GM18519 (cell line): ENCODE measurements at regions not wholly inside any gene's neighbourhood (a gene's known extent, or its start where the extent isn't known, plus 50 kb on each side); places are given as distances from the start of the nearest gene placed in this dataset.

Experiments
- ATAC-seq: cut with Tn5 transposase; IDR thresholded peaks from one replicate; pipeline ENCODE4 v1.9.1; 2021; ENCODE audit warnings: mild to moderate bottlenecking, moderate library complexity; ENCODE audit not compliant: unreplicated experiment, low FRiP score

DNA sequence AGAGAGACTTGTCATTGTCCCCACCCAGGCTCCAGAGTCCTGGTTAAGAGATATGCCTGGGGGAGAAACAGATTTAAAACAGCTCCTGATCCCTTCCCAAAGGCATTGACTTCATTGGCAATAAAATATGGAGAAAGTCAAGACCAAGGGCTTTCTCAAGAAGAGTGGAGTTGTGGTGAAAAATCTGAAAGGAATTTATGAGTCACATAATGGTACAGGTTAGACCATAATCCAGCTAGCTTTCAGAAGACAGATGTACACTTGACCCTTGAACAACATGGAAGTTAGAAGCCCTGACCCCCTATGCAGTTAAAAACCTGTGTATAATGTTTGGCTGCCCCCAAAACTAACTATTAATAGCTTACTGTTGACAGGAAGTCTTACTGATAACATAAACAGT is 599.1 kb upstream of the SOX11 start:
- ATAC-seq = no peak

DNA sequence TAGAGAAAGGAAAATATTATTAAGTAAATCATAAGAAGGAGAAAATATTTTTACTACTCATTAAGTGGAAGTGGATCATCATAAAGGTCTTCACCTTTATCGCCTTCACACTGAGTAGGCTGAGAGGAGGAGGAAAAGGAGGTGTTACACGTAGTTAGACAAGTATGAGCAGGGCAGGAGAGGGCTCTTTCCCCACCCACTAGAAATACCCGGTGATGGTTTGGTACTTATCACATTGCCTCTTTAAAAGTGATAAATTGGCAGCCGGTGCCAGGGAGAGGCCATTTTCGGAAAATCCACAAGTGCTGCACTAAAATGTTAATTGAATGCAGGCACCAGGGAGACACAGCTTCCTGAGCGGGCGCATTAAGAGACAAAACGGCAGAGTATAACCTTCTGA is 598.7 kb upstream of the SOX11 start:
- ATAC-seq = no peak

DNA sequence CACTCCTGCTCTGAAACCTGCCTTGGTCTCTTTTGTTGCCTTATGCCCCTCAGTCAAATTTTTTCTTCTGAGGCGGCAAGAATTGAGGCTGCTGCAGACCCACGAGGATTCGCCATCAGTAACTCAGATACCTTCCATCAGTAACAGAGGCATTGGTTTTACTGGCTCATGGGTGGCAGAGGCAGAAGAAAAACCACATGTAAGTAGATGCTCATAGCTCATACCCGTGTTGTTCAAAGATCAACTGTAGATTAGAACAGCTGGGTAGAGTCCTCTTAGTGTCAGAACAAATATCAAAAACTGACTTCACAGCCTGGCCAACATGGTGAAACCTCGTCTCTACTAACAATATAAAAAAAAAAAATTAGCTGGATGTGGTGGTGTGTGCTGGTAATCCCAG is 598.0 kb upstream of the SOX11 start:
- no peak for ATAC-seq

DNA sequence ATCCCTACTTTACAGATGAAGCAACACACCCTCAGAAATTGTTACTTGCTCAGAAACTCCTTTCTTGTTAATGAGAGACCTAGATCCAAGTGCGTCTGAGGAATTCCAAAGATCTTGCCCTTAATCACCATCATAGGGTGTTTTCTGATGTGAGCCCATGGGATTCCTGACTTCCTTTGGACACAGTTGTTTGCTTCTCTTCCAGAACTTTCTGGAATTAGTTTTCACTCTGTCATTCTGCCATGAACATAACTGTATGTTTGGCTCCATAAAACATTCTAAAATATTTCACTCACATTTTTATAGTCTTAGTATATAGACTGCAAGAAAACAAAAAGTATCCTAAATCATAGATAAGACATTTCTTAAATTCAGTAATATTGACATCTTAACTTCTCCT is 593.9 kb upstream of the SOX11 start:
- ATAC-seq = no peak

DNA sequence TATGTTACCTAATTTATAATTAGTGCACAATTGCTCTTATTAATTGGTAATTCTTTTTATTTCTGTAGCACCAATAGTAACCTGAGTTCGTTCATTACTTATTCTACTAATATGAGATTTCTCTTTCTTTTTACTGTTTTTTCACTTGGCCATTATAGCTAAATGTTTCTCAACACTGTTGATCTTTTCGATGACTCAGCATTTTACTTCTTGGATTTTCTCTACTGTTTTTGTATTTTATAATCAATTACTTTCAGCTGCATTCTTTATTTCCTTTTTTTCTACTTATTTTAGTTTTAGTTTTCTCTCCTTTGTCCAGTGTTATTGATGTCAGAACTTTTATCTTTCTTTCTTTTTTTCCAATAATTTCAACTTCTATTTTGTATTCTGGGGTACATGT is 589.4 kb upstream of the SOX11 start:
- ATAC-seq = no peak

DNA sequence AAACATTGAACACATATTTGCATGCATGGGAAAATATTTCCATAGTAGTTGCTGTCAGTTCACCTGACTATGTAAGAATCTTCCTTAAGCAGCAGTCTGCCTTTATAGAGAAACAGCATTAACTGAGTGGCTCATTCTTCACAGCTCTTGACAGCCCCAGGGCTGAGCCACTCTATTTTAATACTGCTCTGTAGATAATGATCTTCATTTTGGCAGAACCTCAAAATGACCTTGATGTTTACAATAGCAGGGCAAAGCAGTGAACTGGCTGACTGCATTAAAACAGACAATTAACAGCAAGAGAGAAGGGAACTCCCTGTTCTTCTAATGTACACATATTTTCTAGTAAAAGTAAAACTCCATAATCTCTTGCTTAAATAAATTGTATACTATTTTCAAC is 580.6 kb upstream of the SOX11 start:
- no peak for ATAC-seq

DNA sequence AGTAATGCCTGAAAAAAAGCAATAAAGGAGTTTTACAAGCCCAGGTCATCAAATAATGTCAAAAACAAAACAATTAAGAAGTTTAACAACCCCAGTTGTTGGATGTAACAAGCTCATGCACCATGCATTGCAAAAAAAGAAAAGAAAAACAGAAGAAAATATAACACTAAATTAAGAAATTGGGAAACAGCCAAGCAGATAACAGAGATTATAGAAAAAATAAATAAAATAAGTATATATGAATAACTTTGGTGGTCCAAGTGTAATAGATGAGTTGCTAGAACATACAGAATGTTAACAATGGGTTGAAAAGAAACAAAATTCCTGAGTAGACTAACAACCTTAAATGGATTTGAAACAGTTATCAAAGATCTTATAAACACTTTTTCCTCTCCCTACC is 573.1 kb upstream of the SOX11 start:
- ATAC-seq = no peak

DNA sequence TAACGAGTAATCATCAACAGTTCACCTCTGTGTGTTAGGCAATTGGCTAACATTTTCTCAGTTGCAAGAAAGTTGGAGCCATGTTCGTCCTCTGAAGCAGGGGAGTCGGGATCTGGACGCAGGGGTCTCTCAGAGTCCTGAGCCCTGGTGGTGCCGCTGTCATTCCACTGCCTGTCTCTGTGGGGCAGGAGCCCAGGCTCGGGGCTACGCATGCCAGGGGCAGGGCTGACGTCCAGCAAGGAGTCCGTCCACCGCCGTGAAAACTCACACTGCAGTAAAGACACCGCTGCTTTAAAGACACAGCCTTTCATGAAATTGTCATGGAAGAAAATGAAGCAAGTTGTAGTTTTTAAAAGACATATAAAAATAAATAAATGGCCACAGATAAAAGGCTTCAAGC is 571.1 kb upstream of the SOX11 start:
- no peak for ATAC-seq

DNA sequence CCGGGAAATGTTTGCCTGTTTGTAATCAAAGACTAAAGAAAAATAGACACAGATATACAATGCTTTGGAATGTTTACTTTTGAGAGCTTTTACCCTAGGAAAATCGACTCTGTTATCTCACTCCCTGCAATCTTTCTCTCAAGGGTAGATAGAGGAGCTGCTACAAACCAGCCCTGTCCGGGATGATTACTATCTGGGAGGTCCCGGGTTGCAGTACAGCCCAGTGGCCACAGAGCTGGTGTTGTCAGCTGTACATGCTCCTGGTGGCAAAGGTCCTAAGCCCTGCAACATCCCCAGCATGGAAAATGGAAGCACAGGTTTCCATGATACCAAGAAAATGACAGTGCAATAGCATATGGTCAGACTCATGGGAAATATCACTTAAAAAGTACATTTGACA is 570.5 kb upstream of the SOX11 start:
- no peak for ATAC-seq

DNA sequence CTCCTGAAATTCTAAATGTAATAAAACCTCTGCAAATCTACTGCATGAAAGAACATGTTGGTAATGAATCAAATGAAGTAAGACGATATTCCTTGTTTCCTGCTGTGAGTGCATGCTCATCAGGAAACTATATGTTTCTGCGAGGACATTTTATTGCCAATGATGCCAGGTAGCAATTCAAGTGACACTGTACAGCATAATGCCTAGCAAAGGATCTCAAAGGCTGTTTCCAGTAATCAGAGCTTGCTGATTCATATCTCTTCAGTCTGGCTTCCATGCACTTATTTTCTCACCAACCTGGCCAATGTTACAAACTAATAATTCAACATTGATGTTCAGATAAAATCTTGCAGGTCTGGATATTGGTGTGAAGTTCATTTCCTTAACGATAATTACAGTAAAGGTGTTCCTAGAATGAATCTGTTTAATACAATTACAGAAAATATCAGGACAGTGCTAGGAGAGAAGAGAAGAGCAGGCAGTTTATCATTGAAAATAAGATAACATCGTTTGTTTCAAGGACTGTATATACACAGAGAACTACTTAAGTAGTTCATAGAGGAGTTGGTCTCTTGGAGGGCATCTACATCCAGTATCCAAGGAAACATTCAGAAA is 568.5 kb upstream of the SOX11 start:
- ATAC-seq = no peak

DNA sequence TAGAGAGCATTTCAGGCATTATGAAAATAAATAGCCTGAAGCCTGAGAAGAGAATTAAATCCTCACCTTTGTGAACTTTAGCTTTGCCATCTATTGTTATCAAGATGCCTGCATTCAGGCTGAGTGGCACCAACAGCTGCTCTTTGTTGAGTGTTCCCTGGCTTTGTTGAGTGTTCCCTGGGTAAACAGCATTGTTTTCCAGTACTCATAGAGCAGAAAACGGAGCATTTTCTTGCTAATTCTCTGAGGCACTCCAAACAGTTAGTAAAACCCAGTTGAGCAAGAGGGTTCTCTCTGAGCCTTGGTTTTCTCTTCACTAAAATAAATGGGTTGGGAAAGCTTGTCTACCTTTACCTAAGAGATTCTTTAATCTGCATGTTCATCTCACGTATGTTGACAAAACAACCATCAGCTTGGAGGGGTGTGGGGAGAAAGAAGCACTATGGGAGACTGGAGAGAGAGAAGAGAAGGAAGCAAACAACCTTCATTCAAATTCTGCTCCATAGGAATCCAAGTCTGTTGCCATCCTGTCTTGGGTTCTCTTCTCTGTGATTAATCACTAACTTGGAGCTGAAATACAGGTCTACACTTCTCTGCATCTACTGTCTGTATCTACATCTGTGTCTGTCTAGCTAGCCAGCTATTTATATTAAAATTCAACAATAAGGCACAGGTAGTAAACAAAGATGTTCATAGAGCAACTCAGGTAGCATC is 567.0 kb upstream of the SOX11 start:
- ATAC-seq = no peak

DNA sequence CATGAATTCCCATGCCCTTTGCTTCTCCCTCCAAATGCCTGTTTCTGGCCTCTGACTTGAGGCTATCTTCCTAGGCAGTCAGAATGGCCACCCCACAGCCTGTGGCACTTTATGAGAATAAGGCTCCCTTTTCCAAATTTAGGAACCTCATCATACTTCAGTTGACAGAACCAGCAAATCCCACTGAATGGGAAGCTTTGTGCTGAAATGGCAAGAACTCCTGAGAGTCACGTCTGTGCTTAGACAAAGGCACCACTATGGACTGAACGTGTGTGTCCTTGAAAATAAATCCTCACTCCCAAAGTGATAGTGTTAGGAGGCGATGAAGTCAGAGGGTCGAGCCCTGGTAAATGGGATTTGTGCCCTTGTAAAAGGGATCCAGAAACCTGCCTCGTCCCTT is 559.9 kb upstream of the SOX11 start:
- ATAC-seq = no peak

DNA sequence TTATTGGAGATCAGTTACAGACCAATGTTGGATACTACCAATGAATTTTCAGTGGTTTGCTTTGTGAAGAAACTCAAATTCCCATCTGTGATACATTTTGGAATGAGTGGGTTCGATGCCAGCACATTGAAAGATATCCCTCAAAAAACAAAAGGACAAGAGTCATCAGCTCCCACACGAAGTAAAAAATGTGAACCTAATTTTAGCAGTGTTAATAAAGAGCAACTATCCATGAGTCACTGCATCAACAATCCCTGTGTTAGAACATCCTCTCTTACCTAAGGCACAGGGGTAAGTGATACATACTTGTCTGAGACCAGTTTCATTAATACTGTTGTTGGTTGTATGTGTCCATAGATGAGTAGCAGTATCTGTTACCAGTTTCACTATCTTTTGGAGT is 551.8 kb upstream of the SOX11 start:
- ATAC-seq = no peak

DNA sequence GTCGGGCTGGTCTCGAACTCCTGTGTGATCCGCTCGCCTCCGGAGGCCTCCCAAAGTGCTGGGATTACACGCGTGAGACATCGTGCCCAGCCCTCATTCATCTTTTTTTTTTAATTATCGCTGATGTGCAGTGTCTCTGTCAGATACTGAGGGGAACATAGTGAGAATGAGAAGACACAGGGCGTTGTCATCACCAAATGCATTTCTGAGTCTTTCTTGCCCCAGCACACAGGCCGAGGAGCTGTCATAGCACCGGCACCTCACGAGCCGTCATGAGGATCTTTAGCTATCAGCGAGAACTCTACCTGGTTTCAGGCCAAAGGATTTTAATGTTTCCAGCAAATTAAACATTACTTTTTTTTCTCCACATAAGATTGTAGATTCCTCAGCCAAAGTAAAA is 548.0 kb upstream of the SOX11 start:
- ATAC-seq = no peak

DNA sequence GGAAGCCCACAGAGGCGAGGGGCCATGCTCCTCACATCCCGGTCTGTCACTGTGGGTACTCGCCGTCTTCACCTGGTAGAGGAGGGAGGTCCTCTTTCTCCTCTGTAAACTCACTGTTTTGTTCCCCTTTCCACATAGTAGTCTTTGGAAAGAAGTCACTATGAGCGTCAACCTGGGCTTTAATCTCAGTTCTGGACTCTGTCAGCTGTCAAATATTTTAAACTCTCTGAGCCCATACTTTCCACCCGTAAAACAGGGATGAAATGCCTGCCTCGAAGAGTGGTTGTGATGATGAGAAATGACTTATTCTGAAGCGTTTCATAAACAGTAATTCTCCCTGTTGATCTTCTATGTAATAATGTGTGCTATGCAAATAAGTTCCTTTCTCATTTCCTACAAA is 547.1 kb upstream of the SOX11 start:
- ATAC-seq = no peak

DNA sequence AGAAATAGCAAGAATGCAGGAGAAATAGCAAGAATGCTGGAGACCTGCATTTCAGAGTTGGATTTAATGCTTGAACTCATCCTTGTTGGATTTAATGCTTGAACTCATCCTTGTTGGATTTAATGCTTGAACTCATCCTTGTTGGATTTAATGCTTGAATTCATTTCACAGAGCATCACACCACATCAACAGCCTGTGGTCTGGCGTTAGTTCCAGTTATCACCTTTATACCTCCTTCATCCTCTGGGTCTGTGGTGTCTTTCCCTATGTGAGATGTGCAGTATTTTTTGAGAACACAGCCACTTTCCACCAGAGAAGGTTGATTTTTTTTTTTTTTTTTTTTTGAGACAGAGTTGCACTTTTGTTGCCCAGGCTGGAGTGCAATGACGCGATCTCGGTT is 546.4 kb upstream of the SOX11 start:
- ATAC-seq = no peak

DNA sequence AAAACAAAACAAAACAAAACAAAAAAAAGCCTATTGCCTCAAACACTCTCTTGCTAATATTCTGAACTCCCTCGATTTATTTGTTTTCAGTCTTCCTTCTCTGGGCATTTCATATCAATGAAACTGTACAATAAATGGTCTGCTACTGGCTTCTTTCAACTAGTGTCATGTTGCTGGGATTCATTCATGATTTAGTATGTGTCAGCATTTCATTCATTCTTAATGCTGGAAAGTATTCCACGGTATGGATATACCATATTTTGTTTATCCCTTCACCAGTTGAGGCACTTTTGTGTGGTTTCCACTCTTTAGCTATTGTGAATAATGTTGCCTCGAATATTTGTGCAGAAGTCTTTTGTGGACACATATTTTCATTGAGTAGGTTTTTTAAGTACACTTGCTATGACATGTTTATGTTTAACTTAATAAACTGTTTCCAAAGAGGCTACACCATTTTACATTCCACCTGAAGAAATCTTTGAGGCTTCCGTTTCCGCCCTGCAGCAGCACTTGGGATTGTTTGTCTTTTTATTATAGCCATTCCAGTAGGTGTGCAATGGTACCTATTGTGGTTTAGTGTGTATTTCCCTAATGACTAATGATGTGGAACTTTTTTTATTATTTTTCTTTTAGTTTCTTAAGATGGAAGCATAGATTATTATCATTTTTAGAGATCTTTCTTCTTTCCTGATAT is 543.6 kb upstream of the SOX11 start:
- no peak for ATAC-seq

DNA sequence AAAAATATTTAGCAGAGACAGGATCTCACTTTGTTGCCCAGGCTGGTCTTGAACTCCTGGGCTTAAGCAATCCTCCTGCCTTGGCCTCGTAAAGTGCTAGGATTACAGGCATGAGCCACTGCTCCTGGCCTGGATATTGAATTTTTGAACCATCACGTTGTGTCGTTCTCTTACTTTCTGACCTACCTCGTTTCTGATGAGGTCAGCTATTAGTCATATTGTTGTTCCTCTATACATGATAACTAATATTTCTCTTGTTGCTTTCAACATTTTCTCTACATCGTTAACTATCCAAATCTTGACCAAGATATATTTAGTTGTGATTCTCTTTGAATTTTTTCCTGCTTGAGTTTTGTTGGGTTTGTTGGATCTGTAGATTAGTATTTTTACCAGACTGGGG is 541.3 kb upstream of the SOX11 start:
- no peak for ATAC-seq

DNA sequence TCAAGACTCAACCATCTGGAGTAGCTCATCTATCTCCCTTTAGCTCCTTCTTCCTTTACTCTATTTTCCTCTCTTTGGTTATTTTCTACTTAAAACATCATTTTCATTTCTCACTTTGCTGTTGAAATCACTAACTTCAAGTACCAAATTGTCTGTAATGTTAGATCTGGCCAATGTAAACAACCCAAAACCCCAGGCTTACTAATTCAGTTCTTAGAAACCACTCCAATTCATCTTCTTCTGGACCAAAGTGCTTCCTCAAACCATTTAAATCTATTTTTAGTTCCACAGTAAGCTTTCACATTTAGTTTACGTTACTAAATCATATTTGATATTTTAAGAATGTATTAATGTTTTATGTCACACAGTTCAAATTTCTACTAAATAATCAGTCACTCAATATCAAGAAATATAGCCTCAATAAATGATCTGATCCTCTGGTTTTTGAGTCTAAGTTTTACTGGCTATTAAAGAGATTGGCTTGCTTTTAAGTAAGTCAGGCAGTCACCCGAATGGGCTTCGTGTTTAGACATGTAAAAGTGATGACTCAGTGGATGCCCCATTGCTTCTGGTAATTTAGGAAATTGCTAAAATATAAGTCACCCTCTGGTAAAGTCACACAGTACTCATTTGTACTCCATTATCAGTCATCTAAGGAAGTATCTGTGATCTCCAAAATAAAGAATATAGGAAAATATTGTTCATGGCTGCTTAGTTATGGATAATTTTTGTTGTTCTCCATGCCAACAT is 527.2 kb upstream of the SOX11 start:
- no peak for ATAC-seq

DNA sequence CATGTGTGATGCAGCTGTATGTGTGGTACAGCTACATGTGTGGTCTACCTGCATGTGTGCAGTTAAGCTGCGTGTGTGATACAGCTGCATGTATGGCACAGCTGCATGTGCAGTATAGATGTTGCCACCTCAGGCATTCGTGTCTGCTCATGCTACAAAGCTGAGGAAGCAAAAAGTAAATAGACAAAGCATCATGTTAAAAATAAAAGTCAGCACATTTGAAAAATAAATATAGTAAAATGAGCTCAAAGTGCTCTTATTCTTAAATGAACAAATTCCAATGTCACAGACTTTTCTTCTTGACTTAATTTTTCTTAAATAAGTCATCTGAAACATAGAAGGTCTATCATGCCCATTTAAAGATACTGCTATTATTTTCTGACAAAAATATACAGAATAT is 519.3 kb upstream of the SOX11 start:
- ATAC-seq = no peak

DNA sequence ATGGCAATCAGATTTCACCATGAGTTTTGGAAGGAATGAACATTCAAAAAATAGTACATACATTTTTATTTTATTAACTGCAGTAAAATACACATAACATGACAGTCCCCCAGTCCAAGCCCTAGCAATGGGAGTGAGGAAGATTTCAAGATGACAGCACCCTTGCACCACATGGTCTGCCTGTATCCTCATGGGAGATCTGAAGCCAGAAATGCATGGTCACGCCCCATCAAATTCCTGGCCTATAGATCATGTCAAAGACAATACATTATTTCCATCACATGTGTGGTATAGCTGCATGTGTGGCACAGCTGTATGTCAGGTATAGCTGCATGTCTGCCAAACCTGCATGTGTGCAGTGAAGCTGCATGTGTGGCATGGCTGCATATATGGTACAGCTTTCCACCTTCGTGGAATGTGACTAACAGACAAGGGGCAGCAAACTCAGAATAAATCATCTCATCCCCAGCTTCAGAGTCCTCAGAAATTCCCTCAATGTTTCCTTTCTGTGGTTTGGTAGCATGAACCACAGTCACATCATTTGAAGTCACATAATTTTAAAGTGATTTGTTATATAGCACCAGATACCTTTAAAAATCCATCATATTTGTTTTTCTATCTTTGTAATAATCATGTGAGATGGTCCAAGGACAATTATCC is 518.2 kb upstream of the SOX11 start:
- ATAC-seq = no peak
